Spleen (tissue), 7 donors: ENCODE measurements at regions not wholly inside any gene's neighbourhood (a gene's known extent, or its start where the extent isn't known, plus 50 kb on each side); places are given as distances from the start of the nearest gene placed in this dataset.

Source experiments
- POLR2A ChIP-seq, 3 donors: fragments of 450-650 bp; IDR thresholded peaks; one replicate each; pipeline ENCODE4 v1.5.1; 2017; ENCODE audit warnings: antibody characterized with exemption in 3 of 3, mild to moderate bottlenecking in 1 of 3
- TF ChIP-seq, protein P1 (sequence below), 11 experiments: fragments of 200-600 bp in 7 of 11; fragments of 450-650 bp in 4 of 11; sonication (generic) in 4 of 11; IDR thresholded peaks in 8 of 11; conservative IDR thresholded peaks in 3 of 11; 1 replicate in 7 of 11; 2 replicates in 4 of 11; pipeline versions ENCODE4 v1.4.0 to v1.8.0; 2016 to 2021; ENCODE audit warnings: antibody characterized with exemption in 11 of 11, inconsistent platforms in 4 of 11, mild to moderate bottlenecking in 1 of 11
- donor health status: DM: no; HTN: no; CAD: no; lungs with moderate emphysema.
- donor health status: DM: no; HTN: no; CAD: no.
- donor health status: DM: no; HTN: no; CAD: no.

DNA sequence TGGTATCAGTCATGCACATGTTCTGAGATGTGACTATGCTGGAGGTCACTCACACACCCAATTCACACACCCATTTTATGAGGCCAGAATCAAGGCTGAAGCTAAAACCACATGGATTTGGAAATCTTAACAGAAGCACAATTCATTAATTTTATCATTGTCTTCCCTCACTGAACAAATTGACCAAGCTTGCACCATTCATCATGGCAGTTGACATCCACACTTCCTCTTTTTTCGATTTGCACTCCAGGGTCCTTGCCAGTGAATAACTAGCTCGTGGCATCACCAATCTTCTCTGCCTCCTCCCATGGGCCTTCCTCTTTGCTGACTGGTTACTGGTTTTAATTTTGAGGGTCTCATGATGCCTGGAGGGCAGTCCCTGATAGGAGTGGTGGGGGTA, 123.0 kb upstream of the ASIC2 start:
- TF ChIP-seq, protein P1, sequence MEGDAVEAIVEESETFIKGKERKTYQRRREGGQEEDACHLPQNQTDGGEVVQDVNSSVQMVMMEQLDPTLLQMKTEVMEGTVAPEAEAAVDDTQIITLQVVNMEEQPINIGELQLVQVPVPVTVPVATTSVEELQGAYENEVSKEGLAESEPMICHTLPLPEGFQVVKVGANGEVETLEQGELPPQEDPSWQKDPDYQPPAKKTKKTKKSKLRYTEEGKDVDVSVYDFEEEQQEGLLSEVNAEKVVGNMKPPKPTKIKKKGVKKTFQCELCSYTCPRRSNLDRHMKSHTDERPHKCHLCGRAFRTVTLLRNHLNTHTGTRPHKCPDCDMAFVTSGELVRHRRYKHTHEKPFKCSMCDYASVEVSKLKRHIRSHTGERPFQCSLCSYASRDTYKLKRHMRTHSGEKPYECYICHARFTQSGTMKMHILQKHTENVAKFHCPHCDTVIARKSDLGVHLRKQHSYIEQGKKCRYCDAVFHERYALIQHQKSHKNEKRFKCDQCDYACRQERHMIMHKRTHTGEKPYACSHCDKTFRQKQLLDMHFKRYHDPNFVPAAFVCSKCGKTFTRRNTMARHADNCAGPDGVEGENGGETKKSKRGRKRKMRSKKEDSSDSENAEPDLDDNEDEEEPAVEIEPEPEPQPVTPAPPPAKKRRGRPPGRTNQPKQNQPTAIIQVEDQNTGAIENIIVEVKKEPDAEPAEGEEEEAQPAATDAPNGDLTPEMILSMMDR (IDR thresholded peaks at IDR 0.05 in 8 of 11, conservative IDR thresholded peaks at IDR 0.05 in 3 of 11), result no peak
- no peak for TF ChIP-seq POLR2A (IDR thresholded peaks at IDR 0.05)
